Keratinocyte (primary cell): ENCODE measurements at regions not wholly inside any gene's neighbourhood (a gene's known extent, or its start where the extent isn't known, plus 50 kb on each side); places are given as distances from the start of the nearest gene placed in this dataset.

Source experiments
- DNase-seq: peaks from one replicate; pipeline ENCODE4 v3.0.0-alpha.2; 2011; ENCODE audit warnings: low read depth, missing footprints, low spot score
- FAIRE-seq: peaks from 2 replicates; lab custom pipeline; 2011; peaks lifted over from hg19 to GRCh38; lab: Jason Lieb, UNC
- H2AFZ ChIP-seq: 2 replicates; pipeline ENCODE4 v1.6.0; 2012; ENCODE audit warnings: low read length, control low read depth, inconsistent platforms; ENCODE audit not compliant: control insufficient read depth
- H3K27ac ChIP-seq: 2 replicates; pipeline ENCODE4 v1.5.1; 2011; ENCODE audit warnings: low read length; ENCODE audit not compliant: control insufficient read depth, insufficient read depth
- H3K27me3 ChIP-seq: 3 replicates; pipeline ENCODE4 v1.6.0; 2011; ENCODE audit warnings: low read length; ENCODE audit not compliant: control insufficient read depth, insufficient read depth; ENCODE audit errors: extremely low read depth
- H3K36me3 ChIP-seq, 2 experiments: 2 replicates in 1 of 2; 3 replicates in 1 of 2; pipeline ENCODE4 v1.5.1; 2011; ENCODE audit warnings: low read length in 2 of 2, mild to moderate bottlenecking in 1 of 2; ENCODE audit not compliant: control insufficient read depth in 2 of 2, insufficient read depth in 2 of 2; ENCODE audit errors: extremely low read depth in 1 of 2
- H3K4me1 ChIP-seq: 3 replicates; pipeline ENCODE4 v1.5.1; 2011; ENCODE audit warnings: low read length; ENCODE audit not compliant: control insufficient read depth, insufficient read depth; ENCODE audit errors: extremely low read depth
- H3K4me2 ChIP-seq: 3 replicates; pipeline ENCODE4 v1.6.0; 2011; ENCODE audit warnings: low read depth, low read length; ENCODE audit not compliant: control insufficient read depth, insufficient read depth; ENCODE audit errors: extremely low read depth
- H3K4me3 ChIP-seq, 3 experiments: fragments of 200-600 bp in 1 of 3; sonication (generic) in 1 of 3; 2 replicates in 2 of 3; 3 replicates in 1 of 3; pipeline ENCODE4 v1.5.1; 2011 to 2016; ENCODE audit warnings: low read length in 3 of 3, mild to moderate bottlenecking in 3 of 3, control low read depth in 2 of 3, inconsistent platforms in 1 of 3, low read depth in 1 of 3, mixed read lengths in 1 of 3, mixed run types in 1 of 3, moderate library complexity in 1 of 3; ENCODE audit not compliant: control insufficient read depth in 2 of 3, insufficient read depth in 2 of 3; ENCODE audit errors: extremely low read depth in 1 of 3
- H3K79me2 ChIP-seq: 2 replicates; pipeline ENCODE4 v1.6.0; 2012; ENCODE audit warnings: low read length; ENCODE audit not compliant: control insufficient read depth, insufficient read depth
- H3K9ac ChIP-seq: 3 replicates; pipeline ENCODE4 v1.6.0; 2011; ENCODE audit warnings: low read length; ENCODE audit not compliant: control insufficient read depth, insufficient read depth; ENCODE audit errors: extremely low read depth
- H3K9me1 ChIP-seq: 3 replicates; pipeline ENCODE4 v1.6.0; 2011; ENCODE audit warnings: low read length; ENCODE audit not compliant: control insufficient read depth, insufficient read depth; ENCODE audit errors: extremely low read depth
- H3K9me3 ChIP-seq: 2 replicates; pipeline ENCODE4 v1.5.1; 2012; ENCODE audit warnings: low read depth, low read length; ENCODE audit not compliant: control insufficient read depth
- H4K20me1 ChIP-seq: 3 replicates; pipeline ENCODE4 v1.6.0; 2011; ENCODE audit warnings: low read length; ENCODE audit not compliant: control insufficient read depth, insufficient read depth; ENCODE audit errors: extremely low read depth
- CTCF ChIP-seq, 3 experiments: IDR thresholded peaks in 1 of 3; conservative IDR thresholded peaks in 1 of 3; optimal IDR thresholded peaks in 1 of 3; 2 replicates in 2 of 3; 3 replicates in 1 of 3; pipeline versions ENCODE3 to v1.5.1; 2011; ENCODE audit warnings: low read length in 3 of 3, mild to moderate bottlenecking in 3 of 3, moderate library complexity in 2 of 3, control low read depth in 1 of 3, inconsistent platforms in 1 of 3; ENCODE audit not compliant: insufficient read depth in 2 of 3; ENCODE audit errors: extremely low read depth in 1 of 3
- EZH2 ChIP-seq: IDR thresholded peaks from one replicate; pipeline ENCODE4 v1.6.1; 2012; ENCODE audit warnings: inconsistent platforms, mild to moderate bottlenecking, low read length, moderate library complexity
- dilution Hi-C: fragments of 300-500 bp; cut with MboI; formaldehyde crosslinking; loops from one replicate; pipeline ENCODE4 v1.7.0; 2020; ENCODE audit warnings: low sequenced_read_pairs; ENCODE audit not compliant: extremely low pct_ligation_motif_present

- DNase-seq (no peak), FAIRE-seq (no peak)
- Histone ChIP-seq H3K4me1 (no peaks in the 10 kb centered on the region), H3K4me2 (no peak overlapping the region), H3K27me3 (no peaks in the 10 kb centered on the region), H3K36me3 (no peaks in the 10 kb centered on the region), H2AFZ (no peak overlapping the region), H3K27ac (no peak overlapping the region), H4K20me1 (no peaks in the 10 kb centered on the region), H3K9me3 (no peaks in the 10 kb centered on the region), H3K4me3 (no peak overlapping the region), H3K9me1 (no peaks in the 10 kb centered on the region), H3K79me2 (no peaks in the 10 kb centered on the region), H3K9ac (no peak overlapping the region)
- TF ChIP-seq CTCF (optimal IDR thresholded peaks at IDR 0.05 in 1 of 3, IDR thresholded peaks at IDR 0.05 in 1 of 3, conservative IDR thresholded peaks at IDR 0.05 in 1 of 3; ENCODE audit: extremely low read depth in 1 of 3, insufficient read depth in 2 of 3, low read length in 3 of 3) (no peak), EZH2 (no peak)
- dilution Hi-C loops: no loop called here
These were observed 262.4 kb downstream of the TTC6 start for GRCh38 chr14:37857774-37858266.

GRCh38 chr14:37858733-37859132, 263.3 kb downstream of the TTC6 start:
- H2AFZ ChIP-seq: no peak overlapping the region
- no peaks in the 10 kb centered on the region for H3K9me1 ChIP-seq
- H3K27ac ChIP-seq: no peak overlapping the region
- H3K9me3 ChIP-seq: no peaks in the 10 kb centered on the region
- no peaks in the 10 kb centered on the region for H3K27me3 ChIP-seq
- no peaks in the 10 kb centered on the region for H3K4me1 ChIP-seq
- TF ChIP-seq EZH2 (no peak), CTCF (optimal IDR thresholded peaks at IDR 0.05 in 1 of 3, IDR thresholded peaks at IDR 0.05 in 1 of 3, conservative IDR thresholded peaks at IDR 0.05 in 1 of 3; ENCODE audit: extremely low read depth in 1 of 3, insufficient read depth in 2 of 3, low read length in 3 of 3) (no peak)
- H3K4me2 ChIP-seq: no peak overlapping the region
- H3K79me2 ChIP-seq: no peaks in the 10 kb centered on the region
- FAIRE-seq (no peak), DNase-seq (no peak)
- H3K36me3 ChIP-seq: no peaks in the 10 kb centered on the region
- H3K9ac ChIP-seq: no peak overlapping the region
- H4K20me1 ChIP-seq: no peaks in the 10 kb centered on the region
- dilution Hi-C loops: no loop called here
- H3K4me3 ChIP-seq: no peak overlapping the region
